BJ (cell line): ENCODE measurements at regions not wholly inside any gene's neighbourhood (a gene's known extent, or its start where the extent isn't known, plus 50 kb on each side); places are given as distances from the start of the nearest gene placed in this dataset.
"Not testable (repeated sequence)": the region's sequence is repeated elsewhere in the genome, so short reads cannot be mapped to it uniquely, and the experiment has no call there.

Experiments used
- CTCF ChIA-PET: fragments of 350-600 bp; formaldehyde crosslinking; extraction: SDS; loops from one replicate; lab custom pipeline; 2021; ENCODE audit warnings: antibody characterized with exemption, inconsistent platforms; lab: Yijun Ruan, JAX
- POLR2A ChIA-PET: fragments of 300-600 bp; sonication (Branson Sonifier 250); formaldehyde crosslinking; extraction: SDS; loops from one replicate; lab custom pipeline; 2021; ENCODE audit warnings: antibody characterized with exemption; lab: Charles Lee
- DNase-seq: peaks from one replicate; pipeline ENCODE4 v3.0.0-alpha.2; 2011; ENCODE audit warnings: low read depth
- H3K27me3 ChIP-seq: 2 replicates; pipeline ENCODE4 v1.6.0; 2011; ENCODE audit warnings: low read length; ENCODE audit not compliant: control insufficient read depth, insufficient read depth
- H3K36me3 ChIP-seq: 2 replicates; pipeline ENCODE4 v1.5.1; 2011; ENCODE audit warnings: low read length; ENCODE audit not compliant: control insufficient read depth, insufficient read depth
- H3K4me3 ChIP-seq: 2 replicates; pipeline ENCODE4 v1.5.1; 2011; ENCODE audit warnings: low read depth, mild to moderate bottlenecking, control low read depth, low read length
- CTCF ChIP-seq: IDR thresholded peaks from 2 replicates; pipeline ENCODE4 v1.5.1; 2011; ENCODE audit warnings: low read depth, mild to moderate bottlenecking, control low read depth, inconsistent platforms, low read length, moderate library complexity; ENCODE audit not compliant: insufficient read depth

- DNase-seq, result no peak
- Histone ChIP-seq H3K4me3 (no peak overlapping the region), H3K27me3 (no peaks in the 10 kb centered on the region), H3K36me3 (no peaks in the 10 kb centered on the region)
- POLR2A ChIA-PET, result interaction anchor here (0.6 kb wide), 1 partner anchor 1600 kb away, joined by 3 read pairs; no protein-coding TSS in a partner anchor
- TF ChIP-seq CTCF, result no peak
- CTCF ChIA-PET, result no interaction called here
Measured at GRCh38 chr13:44869167-44869566, 120.1 kb downstream of the NUFIP1 start.

- no peak for TF ChIP-seq CTCF
- POLR2A ChIA-PET, result no interaction called here
- H3K27me3 ChIP-seq, result no peaks in the 10 kb centered on the region
- CTCF ChIA-PET, result interaction anchor here (1.0 to 1.2 kb wide), 3 partner anchors 10 to 392 kb away, joined by 3 read pairs; no protein-coding TSS in a partner anchor
- no peak for DNase-seq
- H3K4me3 ChIP-seq, result no peak overlapping the region
- no peaks in the 10 kb centered on the region for H3K36me3 ChIP-seq
Measured at GRCh38 chr13:44868397-44868796, 120.9 kb downstream of the NUFIP1 start.

- CTCF ChIA-PET, result interaction anchor here (1.0 to 1.2 kb wide), 4 partner anchors 8 to 392 kb away, joined by 3 to 4 read pairs (median 3); no protein-coding TSS in a partner anchor
- POLR2A ChIA-PET, result no interaction called here
- no peak overlapping the region for H3K4me3 ChIP-seq
Measured at GRCh38 chr13:44867825-44868224, 121.4 kb downstream of the NUFIP1 start.

GRCh38 chr13:44866411-44866911 is 122.8 kb downstream of the NUFIP1 start:
- no peaks in the 10 kb centered on the region for H3K36me3 ChIP-seq
- H3K27me3 ChIP-seq, result no peaks in the 10 kb centered on the region
- POLR2A ChIA-PET, result no interaction called here
- DNase-seq, result no peak
- TF ChIP-seq CTCF, result no peak
- CTCF ChIA-PET, result interaction anchor here (1.1 kb wide), 1 partner anchor 10 kb away, joined by 4 read pairs; no protein-coding TSS in a partner anchor
- H3K4me3 ChIP-seq, result no peak overlapping the region

More at GRCh38 chr13:44867825-44868224, 121.4 kb downstream of the NUFIP1 start:
- DNase-seq, result no peak
- H3K27me3 ChIP-seq, result no peaks in the 10 kb centered on the region
- TF ChIP-seq CTCF, result no peak
- no peaks in the 10 kb centered on the region for H3K36me3 ChIP-seq

GRCh38 chr13:44865722-44866410 is 123.4 kb downstream of the NUFIP1 start:
- CTCF ChIA-PET, result no interaction called here

GRCh38 chr13:44863641-44864040 is 125.6 kb downstream of the NUFIP1 start:
- POLR2A ChIA-PET, H3K27me3 ChIP-seq, H3K4me3 ChIP-seq, CTCF ChIA-PET, DNase-seq, H3K36me3 ChIP-seq: not testable (repeated sequence)

More at GRCh38 chr13:44865722-44866410, 123.4 kb downstream of the NUFIP1 start:
- DNase-seq, result no peak
- Histone ChIP-seq H3K36me3 (no peaks in the 10 kb centered on the region), H3K27me3 (no peaks in the 10 kb centered on the region), H3K4me3 (no peak overlapping the region)
- POLR2A ChIA-PET, result no interaction called here
- TF ChIP-seq CTCF, result no peak
